Caco-2 (cell line): ENCODE measurements at regions not wholly inside any gene's neighbourhood (a gene's known extent, or its start where the extent isn't known, plus 50 kb on each side); places are given as distances from the start of the nearest gene placed in this dataset.

Experiments
- BruUV-seq: library from RNA; stranded (reverse); fragments of 400-500 nt; replicated peaks from 2 replicates; lab custom pipeline; 2021; lab: Mats Ljungman, UMichigan
- CTCF ChIA-PET: fragments of 300-600 bp; sonication (Branson Sonifier 250); formaldehyde crosslinking; loops from one replicate; lab custom pipeline; 2022; ENCODE audit warnings: antibody characterized with exemption; lab: Charles Lee
- POLR2A ChIA-PET: fragments of 300-600 bp; sonication (Branson Sonifier 250); formaldehyde crosslinking; loops from one replicate; lab custom pipeline; 2022; ENCODE audit warnings: antibody characterized with exemption; lab: Charles Lee
- DNase-seq, 2 experiments: peaks; one replicate each; pipeline versions ENCODE4 v3.0.0 to v3.0.0-alpha.2; 2020 to 2022
- H3K27me3 ChIP-seq: replicated peaks from 2 replicates; pipeline ENCODE4 v1.6.0; 2011; ENCODE audit warnings: low read length; ENCODE audit not compliant: control insufficient read depth, insufficient read depth
- H3K36me3 ChIP-seq: 2 replicates; pipeline ENCODE4 v1.5.1; 2011; ENCODE audit warnings: low read length; ENCODE audit not compliant: control insufficient read depth, insufficient read depth
- H3K4me1 ChIP-seq: fragments of 250-450 bp; sonication (Bioruptor Pico); 2 replicates; pipeline ENCODE4 v1.5.1; 2020; ENCODE audit warnings: mild to moderate bottlenecking
- H3K4me3 ChIP-seq: 2 replicates; pipeline ENCODE4 v1.5.1; 2011; ENCODE audit warnings: low read depth, mild to moderate bottlenecking, control low read depth, low read length
- H3K9me3 ChIP-seq: fragments of 250-450 bp; sonication (Bioruptor Pico); 2 replicates; pipeline ENCODE4 v1.5.1; 2020; ENCODE audit warnings: mild to moderate bottlenecking, moderate library complexity
- H3K27ac Mint-ChIP-seq: one replicate; pipeline ENCODE4 v1.8.0; 2022; ENCODE audit warnings: mixed read lengths; ENCODE audit not compliant: unreplicated experiment
- H3K27me3 Mint-ChIP-seq: one replicate; pipeline ENCODE4 v1.8.0; 2022; ENCODE audit warnings: mixed read lengths; ENCODE audit not compliant: insufficient read depth, unreplicated experiment
- H3K36me3 Mint-ChIP-seq: one replicate; pipeline ENCODE4 v1.8.0; 2022; ENCODE audit warnings: mild to moderate bottlenecking, mixed read lengths; ENCODE audit not compliant: insufficient read depth, unreplicated experiment
- H3K4me1 Mint-ChIP-seq: one replicate; pipeline ENCODE4 v1.8.0; 2022; ENCODE audit warnings: low read depth, mixed read lengths; ENCODE audit not compliant: unreplicated experiment
- H3K4me3 Mint-ChIP-seq: one replicate; pipeline ENCODE4 v1.8.0; 2022; ENCODE audit warnings: mild to moderate bottlenecking, moderate library complexity, mixed read lengths; ENCODE audit not compliant: unreplicated experiment
- H3K9me3 Mint-ChIP-seq: one replicate; pipeline ENCODE4 v1.8.0; 2022; ENCODE audit warnings: mixed read lengths; ENCODE audit not compliant: unreplicated experiment
- CTCF ChIP-seq, 2 experiments: fragments of 200-600 bp in 1 of 2; IDR thresholded peaks; 1 replicate in 1 of 2; 2 replicates in 1 of 2; pipeline versions ENCODE4 v1.5.1 to v1.8.0; 2011 to 2022; ENCODE audit warnings: antibody characterized with exemption in 1 of 2, control low read depth in 1 of 2, inconsistent platforms in 1 of 2, low read depth in 1 of 2, low read length in 1 of 2, mild to moderate bottlenecking in 1 of 2, moderate library complexity in 1 of 2; ENCODE audit not compliant: insufficient read depth in 1 of 2, severe bottlenecking in 1 of 2, unreplicated experiment in 1 of 2
- intact Hi-C: fragments of 100-400 bp; cut with micrococcal nuclease; formaldehyde crosslinking; loops from one replicate; pipeline ENCODE4 v1.10.0; 2022; ENCODE audit not compliant: unreplicated experiment

GRCh38 chrX:137215467-137215866, 181.7 kb upstream of the GPR101 start:
- no TSS peak for BruUV-seq
- TF ChIP-seq CTCF (IDR thresholded peaks at IDR 0.05; ENCODE audit: insufficient read depth in 1 of 2, low read depth in 1 of 2, low read length in 1 of 2, severe bottlenecking in 1 of 2, unreplicated experiment in 1 of 2) = no peak
- no peaks in the 10 kb centered on the region for H3K9me3 Mint-ChIP-seq
- no peak for DNase-seq
- H3K4me1 ChIP-seq = no peaks in the 10 kb centered on the region
- ChIA-PET CTCF (interaction anchor here (0.5 kb wide), 1 partner anchor 263 kb away, joined by 4 read pairs; no protein-coding TSS in a partner anchor), POLR2A (no interaction called here)
- H3K36me3 Mint-ChIP-seq = no peaks in the 10 kb centered on the region
- H3K27ac Mint-ChIP-seq = no peak overlapping the region
- no peaks in the 10 kb centered on the region for H3K9me3 ChIP-seq
- no peak overlapping the region for H3K4me3 Mint-ChIP-seq
- H3K4me3 ChIP-seq = no peak overlapping the region
- H3K4me1 Mint-ChIP-seq = peaks cover 6% of the 10 kb centered on the region
- H3K36me3 ChIP-seq = no peaks in the 10 kb centered on the region
- H3K27me3 Mint-ChIP-seq = peaks cover 5% of the 10 kb centered on the region
- H3K27me3 ChIP-seq = no peaks in the 10 kb centered on the region
- intact Hi-C loops = no loop called here

- Mint-ChIP-seq H3K9me3 (no peaks in the 10 kb centered on the region), H3K36me3 (no peaks in the 10 kb centered on the region), H3K4me1 (peaks cover 6% of the 10 kb centered on the region), H3K27me3 (peaks cover 5% of the 10 kb centered on the region), H3K4me3 (no peak overlapping the region), H3K27ac (no peak overlapping the region)
- Histone ChIP-seq H3K9me3 (no peaks in the 10 kb centered on the region), H3K27me3 (no peaks in the 10 kb centered on the region), H3K4me3 (no peak overlapping the region), H3K4me1 (no peaks in the 10 kb centered on the region), H3K36me3 (no peaks in the 10 kb centered on the region)
- no peak for TF ChIP-seq CTCF (IDR thresholded peaks at IDR 0.05; ENCODE audit: insufficient read depth in 1 of 2, low read depth in 1 of 2, low read length in 1 of 2, severe bottlenecking in 1 of 2, unreplicated experiment in 1 of 2)
- no peak for DNase-seq
- intact Hi-C loops = no loop called here
- BruUV-seq = no TSS peak
- CTCF ChIA-PET = no interaction called here
- POLR2A ChIA-PET = no interaction called here
Measured at GRCh38 chrX:137212078-137212632, 178.4 kb upstream of the GPR101 start.

GRCh38 chrX:137198040-137198439, 164.2 kb upstream of the GPR101 start:
- Histone ChIP-seq H3K9me3 (no peaks in the 10 kb centered on the region), H3K36me3 (no peaks in the 10 kb centered on the region), H3K4me3 (no peak overlapping the region), H3K4me1 (no peaks in the 10 kb centered on the region), H3K27me3 (no peaks in the 10 kb centered on the region)
- Mint-ChIP-seq H3K9me3 (no peaks in the 10 kb centered on the region), H3K36me3 (no peaks in the 10 kb centered on the region), H3K4me3 (no peak overlapping the region), H3K27me3 (no peaks in the 10 kb centered on the region), H3K27ac (no peak overlapping the region), H3K4me1 (no peaks in the 10 kb centered on the region)
- ChIA-PET CTCF (no interaction called here), POLR2A (no interaction called here)
- no TSS peak for BruUV-seq
- no peak for DNase-seq
- intact Hi-C loops = loop anchor here (10.0 kb wide), 1 partner anchor 243 kb away; no protein-coding TSS in a partner anchor
- no peak for TF ChIP-seq CTCF (IDR thresholded peaks at IDR 0.05; ENCODE audit: insufficient read depth in 1 of 2, low read depth in 1 of 2, low read length in 1 of 2, severe bottlenecking in 1 of 2, unreplicated experiment in 1 of 2)
